ENCODE measurements at regions not wholly inside any gene's neighbourhood (a gene's known extent, or its start where the extent isn't known, plus 50 kb on each side); places are given as distances from the start of the nearest gene placed in this dataset.

DNA sequence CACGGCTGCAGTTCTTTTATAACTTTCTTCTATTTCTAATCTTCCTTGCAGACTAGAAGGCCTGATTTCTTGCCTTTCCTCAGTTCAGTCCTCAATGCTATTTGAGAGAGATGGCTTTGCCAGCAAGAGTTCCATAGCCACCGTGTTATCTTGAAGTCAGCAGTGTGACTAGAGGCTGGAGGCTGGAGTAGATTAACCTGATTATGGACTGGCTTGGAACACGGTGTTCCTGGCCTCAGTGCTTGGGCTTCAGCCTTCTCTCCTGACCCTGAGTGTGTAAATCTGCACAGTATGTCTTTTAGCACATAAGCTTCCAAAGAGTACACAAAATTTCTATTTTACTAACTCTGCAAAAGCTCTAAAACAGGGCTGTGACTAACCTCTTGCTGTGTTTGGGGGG is 61.4 kb downstream of the CCDC54 start (continued):
- TF ChIP-seq, protein P1, sequence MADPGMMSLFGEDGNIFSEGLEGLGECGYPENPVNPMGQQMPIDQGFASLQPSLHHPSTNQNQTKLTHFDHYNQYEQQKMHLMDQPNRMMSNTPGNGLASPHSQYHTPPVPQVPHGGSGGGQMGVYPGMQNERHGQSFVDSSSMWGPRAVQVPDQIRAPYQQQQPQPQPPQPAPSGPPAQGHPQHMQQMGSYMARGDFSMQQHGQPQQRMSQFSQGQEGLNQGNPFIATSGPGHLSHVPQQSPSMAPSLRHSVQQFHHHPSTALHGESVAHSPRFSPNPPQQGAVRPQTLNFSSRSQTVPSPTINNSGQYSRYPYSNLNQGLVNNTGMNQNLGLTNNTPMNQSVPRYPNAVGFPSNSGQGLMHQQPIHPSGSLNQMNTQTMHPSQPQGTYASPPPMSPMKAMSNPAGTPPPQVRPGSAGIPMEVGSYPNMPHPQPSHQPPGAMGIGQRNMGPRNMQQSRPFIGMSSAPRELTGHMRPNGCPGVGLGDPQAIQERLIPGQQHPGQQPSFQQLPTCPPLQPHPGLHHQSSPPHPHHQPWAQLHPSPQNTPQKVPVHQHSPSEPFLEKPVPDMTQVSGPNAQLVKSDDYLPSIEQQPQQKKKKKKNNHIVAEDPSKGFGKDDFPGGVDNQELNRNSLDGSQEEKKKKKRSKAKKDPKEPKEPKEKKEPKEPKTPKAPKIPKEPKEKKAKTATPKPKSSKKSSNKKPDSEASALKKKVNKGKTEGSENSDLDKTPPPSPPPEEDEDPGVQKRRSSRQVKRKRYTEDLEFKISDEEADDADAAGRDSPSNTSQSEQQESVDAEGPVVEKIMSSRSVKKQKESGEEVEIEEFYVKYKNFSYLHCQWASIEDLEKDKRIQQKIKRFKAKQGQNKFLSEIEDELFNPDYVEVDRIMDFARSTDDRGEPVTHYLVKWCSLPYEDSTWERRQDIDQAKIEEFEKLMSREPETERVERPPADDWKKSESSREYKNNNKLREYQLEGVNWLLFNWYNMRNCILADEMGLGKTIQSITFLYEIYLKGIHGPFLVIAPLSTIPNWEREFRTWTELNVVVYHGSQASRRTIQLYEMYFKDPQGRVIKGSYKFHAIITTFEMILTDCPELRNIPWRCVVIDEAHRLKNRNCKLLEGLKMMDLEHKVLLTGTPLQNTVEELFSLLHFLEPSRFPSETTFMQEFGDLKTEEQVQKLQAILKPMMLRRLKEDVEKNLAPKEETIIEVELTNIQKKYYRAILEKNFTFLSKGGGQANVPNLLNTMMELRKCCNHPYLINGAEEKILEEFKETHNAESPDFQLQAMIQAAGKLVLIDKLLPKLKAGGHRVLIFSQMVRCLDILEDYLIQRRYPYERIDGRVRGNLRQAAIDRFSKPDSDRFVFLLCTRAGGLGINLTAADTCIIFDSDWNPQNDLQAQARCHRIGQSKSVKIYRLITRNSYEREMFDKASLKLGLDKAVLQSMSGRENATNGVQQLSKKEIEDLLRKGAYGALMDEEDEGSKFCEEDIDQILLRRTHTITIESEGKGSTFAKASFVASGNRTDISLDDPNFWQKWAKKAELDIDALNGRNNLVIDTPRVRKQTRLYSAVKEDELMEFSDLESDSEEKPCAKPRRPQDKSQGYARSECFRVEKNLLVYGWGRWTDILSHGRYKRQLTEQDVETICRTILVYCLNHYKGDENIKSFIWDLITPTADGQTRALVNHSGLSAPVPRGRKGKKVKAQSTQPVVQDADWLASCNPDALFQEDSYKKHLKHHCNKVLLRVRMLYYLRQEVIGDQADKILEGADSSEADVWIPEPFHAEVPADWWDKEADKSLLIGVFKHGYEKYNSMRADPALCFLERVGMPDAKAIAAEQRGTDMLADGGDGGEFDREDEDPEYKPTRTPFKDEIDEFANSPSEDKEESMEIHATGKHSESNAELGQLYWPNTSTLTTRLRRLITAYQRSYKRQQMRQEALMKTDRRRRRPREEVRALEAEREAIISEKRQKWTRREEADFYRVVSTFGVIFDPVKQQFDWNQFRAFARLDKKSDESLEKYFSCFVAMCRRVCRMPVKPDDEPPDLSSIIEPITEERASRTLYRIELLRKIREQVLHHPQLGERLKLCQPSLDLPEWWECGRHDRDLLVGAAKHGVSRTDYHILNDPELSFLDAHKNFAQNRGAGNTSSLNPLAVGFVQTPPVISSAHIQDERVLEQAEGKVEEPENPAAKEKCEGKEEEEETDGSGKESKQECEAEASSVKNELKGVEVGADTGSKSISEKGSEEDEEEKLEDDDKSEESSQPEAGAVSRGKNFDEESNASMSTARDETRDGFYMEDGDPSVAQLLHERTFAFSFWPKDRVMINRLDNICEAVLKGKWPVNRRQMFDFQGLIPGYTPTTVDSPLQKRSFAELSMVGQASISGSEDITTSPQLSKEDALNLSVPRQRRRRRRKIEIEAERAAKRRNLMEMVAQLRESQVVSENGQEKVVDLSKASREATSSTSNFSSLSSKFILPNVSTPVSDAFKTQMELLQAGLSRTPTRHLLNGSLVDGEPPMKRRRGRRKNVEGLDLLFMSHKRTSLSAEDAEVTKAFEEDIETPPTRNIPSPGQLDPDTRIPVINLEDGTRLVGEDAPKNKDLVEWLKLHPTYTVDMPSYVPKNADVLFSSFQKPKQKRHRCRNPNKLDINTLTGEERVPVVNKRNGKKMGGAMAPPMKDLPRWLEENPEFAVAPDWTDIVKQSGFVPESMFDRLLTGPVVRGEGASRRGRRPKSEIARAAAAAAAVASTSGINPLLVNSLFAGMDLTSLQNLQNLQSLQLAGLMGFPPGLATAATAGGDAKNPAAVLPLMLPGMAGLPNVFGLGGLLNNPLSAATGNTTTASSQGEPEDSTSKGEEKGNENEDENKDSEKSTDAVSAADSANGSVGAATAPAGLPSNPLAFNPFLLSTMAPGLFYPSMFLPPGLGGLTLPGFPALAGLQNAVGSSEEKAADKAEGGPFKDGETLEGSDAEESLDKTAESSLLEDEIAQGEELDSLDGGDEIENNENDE (IDR thresholded peaks at IDR 0.05; ENCODE audit: insufficient replicate concordance, low read length), result no peak
- no peak for TF ChIP-seq SP1 (IDR thresholded peaks at IDR 0.05; ENCODE audit: low read depth, low read length)
- TF ChIP-seq TEAD4 (IDR thresholded peaks at IDR 0.05; ENCODE audit: low read depth, low read length), result no peak
- TF ChIP-seq SRF (IDR thresholded peaks at IDR 0.05; ENCODE audit: low read depth, low read length), result no peak
- no peak for TF ChIP-seq RFX5 (IDR thresholded peaks at IDR 0.05; ENCODE audit: borderline replicate concordance, low read depth, low read length)
- TF ChIP-seq, protein P2, sequence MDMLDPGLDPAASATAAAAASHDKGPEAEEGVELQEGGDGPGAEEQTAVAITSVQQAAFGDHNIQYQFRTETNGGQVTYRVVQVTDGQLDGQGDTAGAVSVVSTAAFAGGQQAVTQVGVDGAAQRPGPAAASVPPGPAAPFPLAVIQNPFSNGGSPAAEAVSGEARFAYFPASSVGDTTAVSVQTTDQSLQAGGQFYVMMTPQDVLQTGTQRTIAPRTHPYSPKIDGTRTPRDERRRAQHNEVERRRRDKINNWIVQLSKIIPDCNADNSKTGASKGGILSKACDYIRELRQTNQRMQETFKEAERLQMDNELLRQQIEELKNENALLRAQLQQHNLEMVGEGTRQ (IDR thresholded peaks at IDR 0.05; ENCODE audit: low read length), result no peak
- no peak for TF ChIP-seq MAFK (IDR thresholded peaks at IDR 0.05; ENCODE audit: low read depth, low read length)

All from H1 (cell line).